ENCODE measurements at regions not wholly inside any gene's neighbourhood (a gene's known extent, or its start where the extent isn't known, plus 50 kb on each side); places are given as distances from the start of the nearest gene placed in this dataset.

DNA sequence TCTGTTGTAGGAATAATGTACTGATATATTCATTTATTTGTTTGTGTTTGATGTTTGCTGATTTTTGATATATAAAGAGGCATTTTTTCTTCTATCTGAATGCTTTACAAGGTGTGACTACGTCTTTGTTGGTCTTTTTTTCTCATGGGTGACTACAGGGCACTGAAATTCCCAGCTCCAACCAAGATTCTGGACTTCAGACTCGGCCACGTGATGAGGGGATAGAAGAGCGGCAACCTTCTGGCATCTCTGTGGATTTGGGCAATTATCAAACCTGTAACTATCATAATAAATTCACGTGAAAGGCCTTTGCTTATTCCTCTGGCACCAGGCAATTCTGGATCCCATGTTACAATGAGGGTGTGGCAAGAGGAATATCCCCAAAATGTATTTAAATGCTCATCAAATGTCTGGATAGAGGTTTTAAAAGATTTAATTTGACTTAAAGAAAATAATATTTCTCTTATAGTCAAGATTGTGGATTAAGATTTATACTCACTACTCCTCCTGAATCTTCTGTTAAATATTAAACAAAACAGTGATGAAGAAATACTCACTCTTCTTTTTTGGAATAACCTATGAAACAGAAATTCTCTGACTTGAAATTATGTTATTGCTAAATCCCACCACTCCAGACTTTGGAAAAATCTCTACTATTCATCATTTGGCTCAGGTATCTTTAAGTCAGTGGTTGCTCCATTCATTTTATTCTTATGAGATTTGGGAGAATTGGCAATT is 276.3 kb downstream of the GPR37 start:
- no peak for DNase-seq

DNA sequence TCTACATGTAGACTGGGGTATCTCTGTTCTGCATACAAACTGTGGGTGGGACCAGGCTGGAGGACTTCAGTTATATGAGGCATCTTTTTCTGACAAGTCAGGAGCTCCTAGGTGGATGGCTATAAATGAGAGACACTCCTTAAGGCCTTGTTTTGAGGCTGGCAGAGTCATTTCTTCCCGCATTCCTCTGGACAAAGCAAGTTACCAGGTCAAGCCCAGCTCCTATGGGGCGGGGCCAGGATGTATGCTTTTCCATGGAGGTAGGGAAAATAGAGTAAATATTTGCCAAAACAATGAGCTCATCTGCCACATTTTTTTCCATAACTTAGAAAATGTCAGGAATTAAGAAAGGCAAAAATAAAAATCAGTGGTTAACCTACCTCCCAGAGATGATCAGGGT is 283.4 kb downstream of the GPR37 start:
- no peak for DNase-seq

DNA sequence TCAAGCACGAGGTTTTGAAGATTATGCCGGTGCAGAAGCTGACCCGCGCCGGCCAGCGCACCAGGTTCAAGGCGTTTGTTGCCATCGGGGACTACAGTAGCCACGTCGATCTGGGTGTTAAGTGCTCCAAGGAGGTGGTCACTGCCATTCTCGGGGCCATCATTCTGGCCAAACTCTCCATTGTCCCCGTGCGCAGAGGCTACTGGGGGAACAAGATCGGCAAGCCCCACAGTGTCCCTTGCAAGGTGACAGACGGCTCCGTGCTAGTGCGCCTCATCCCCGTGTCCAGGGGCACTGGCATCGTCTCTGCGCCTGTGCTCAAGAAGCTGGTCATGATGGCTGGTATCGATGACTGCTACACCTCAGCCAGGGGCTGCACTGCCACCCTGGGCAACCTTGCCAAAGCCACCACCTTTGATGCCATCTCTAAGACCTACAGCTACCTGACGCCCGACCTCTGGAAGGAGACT is 284.7 kb downstream of the GPR37 start:
- DNase-seq, result no peak

DNA sequence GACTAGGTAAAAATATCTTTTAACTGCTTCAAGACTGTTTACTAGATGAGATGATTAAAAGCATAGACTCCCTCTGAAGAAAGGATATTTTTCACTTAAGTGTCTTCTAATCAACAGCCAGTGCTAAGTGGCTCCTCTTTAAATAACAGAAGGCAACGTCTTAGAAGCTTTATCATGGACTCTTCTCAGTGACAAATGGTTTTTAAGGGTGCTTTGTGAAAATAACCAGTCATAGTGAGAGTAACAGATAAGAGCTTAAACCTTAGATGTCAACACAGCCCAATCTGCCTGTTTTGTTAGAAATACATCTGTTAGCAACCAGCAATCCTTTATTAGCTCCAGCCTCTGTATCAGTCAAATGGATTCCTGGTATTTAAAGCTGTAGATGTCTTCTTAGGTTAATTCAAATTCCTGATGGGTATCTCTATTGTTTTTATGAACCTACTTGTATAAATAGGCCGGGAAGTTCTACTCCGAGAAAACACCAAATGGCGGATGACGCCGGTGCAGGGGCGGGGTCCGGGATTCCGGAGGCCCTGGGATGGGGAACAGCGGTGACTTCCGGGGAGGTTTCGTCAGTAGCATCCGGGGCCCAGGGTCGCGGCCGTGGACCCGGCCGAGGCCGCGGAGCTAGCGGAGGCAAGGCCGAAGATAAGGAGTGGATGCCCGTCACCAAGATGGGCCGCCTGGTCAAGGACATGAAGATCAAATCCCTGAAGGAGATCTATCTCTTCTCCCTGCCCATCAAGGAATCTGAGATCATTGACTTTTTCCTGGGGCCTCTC is 285.4 kb downstream of the GPR37 start:
- DNase-seq, result no peak

DNA sequence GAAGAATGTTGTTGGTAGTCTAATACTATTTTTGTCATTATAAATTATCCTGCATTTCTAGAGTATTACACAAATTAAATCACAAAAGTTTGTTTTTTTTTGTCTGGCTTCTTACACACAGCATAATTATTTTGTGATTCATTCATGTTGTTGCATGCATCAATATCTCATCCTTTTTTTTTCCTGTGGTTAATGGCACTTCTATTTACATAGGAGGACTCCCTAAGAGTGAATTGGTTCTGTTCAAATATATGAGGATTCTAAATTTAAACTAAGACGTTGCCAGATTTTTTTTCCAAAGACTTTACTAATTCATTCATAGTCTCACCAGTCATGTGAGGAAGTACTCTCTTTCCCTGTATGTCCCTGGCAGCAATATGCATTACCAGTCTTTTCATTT is 303.3 kb downstream of the GPR37 start:
- DNase-seq, result no peak

DNA sequence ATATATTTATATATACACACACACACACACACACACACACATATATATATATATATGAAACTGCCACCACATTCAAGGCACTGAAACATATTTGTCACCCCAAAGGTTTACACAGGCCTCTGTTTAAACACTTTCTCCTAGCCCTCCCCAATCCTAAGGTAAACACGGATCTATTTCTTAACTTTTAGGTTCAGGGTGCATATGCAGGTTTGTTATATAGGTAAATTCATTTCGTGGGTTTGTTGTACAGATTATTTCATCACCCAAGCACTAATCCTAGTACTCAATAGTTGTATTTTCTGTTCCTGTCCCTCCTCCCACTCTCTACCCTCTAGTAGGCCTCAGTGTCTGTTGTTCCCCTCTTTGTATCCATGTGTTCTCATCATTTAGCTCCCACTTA is 305.0 kb downstream of the GPR37 start:
- no peak for DNase-seq

DNA sequence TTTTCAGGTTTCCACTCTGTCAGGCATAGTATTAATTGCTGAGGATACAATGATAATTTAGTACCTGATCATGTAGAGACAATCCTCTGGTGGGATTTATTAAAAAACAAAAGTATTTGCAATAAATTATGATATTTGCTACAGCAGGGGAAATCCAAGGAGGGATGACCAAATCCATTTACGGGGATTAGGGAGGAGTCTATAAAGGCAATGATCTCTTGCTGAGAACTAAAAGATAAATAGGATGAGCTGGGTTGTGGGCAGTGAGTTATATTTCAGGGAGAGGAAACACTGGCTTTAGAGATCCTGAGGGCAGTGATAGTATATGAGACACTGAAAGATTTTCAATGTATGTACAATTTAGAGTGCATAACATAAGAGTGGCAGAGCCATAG is 305.5 kb downstream of the GPR37 start:
- DNase-seq, result no peak

DNA sequence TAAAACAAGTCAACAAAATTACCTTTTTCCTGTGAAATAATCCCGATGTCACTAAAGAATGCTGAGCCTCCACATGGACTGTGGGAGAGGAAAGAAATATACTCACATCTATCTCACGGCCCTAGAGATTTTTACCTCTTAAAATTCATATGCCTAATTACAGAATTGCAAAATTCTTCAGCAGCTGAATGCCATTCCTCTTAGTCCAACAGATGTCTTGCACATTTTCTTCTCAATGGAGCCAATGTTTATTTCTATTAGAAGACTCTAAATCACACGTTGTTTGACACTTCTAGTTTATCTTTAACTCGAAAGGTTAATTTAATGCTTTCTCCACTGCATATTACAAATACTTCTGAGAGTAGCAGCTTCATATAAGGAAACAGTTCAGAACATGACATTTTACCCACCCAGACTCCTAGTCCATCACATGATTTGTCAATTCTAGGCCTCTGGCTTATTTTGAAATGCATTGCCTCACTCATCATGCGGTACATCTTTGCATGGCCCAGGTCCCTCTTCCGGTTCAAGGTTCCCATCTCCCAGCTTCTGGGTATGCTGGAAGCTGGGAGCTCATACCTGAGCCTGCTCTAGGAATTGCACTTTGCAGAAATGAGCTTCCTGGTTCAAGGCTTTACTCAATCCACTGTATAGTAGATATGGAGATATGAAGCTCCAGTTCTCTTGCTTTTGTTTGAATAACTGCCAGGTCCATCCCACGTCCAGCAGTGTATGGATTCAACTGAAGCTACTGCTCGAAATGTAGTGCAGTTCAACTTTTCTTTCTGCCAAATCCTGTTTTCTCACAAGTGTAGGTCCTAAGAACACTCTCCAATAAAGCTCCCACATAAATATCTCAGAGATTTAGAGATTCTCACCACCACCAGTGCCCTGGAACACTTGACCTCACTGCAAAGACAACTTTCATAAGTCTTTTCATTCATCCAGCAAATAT is 306.2 kb downstream of the GPR37 start:
- no peak for DNase-seq

DNA sequence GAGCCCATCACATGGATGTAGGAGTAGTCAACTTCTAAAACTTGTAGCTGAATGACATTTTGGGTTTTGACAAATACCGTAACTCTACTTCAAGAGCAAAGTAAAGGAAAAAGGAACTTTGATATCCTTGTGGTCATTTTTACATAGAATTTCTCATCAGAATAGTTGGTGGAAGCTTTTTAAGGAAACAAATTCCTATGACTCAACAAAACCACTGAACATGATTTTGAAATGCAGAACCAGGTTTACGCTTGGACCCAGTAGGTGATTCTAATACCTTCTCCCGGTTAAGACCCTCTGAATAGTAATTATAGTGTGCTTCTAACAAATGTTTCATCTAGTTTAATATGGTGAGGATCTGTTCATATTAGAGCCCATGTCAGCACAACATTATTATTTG is 307.8 kb downstream of the GPR37 start:
- DNase-seq, result peak in 1 of 4 experiments; percentile 1

DNA sequence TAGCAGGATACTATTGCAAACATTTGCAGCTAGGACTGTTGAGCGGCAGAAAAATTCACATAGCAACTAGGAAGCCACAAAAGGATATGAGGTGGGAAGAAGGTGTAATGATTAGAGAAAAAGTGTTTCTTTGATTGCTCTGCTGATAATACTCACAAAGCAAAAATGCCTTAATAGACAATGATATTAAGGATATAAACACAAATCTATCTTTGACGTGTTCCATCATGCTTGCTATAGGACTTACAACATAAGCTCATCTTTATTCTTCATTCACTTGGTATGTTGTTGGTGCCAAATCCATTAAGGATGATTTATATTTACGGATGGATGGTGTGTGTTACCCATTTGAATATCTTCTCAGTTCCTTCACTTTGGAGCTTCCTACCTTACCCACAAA is 309.3 kb downstream of the GPR37 start:
- no peak for DNase-seq

DNA sequence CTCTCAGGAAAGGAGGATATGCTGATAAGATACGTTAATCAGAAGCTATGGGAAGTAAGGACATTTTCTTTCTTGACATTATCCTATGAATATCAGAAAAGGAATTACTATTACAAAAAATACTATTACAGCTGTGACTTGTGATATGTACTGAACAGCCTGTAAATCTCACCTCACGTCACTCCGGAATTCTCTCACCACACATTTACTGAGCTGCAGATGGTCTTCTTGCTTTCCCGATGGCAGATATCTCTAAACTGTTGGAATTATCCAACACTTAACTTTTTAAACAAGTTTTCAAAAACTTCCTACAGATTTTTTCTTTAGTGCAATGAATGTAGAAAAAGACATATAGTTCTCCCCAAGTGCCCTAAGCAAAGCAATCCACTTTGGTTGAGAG is 313.4 kb downstream of the GPR37 start:
- DNase-seq, result no peak

DNA sequence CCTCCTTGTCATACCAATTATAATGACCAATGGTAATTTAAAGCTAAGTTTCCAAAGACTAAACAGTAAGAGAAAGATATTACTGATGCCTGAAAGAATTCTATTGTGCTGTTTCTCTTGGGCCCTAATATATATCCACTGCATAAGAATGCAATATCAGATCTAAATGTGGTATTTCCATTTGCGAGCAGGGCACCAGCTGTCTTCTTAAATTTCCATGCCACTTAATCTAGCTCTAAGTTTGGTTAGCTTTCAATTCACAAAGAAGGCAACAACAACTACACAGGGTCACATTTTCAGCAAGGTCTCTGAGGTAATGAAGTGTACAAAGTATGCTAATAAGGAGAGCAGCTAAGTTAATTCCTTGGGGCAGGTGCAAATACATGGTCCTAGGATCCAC is 315.7 kb downstream of the GPR37 start:
- no peak for DNase-seq

DNA sequence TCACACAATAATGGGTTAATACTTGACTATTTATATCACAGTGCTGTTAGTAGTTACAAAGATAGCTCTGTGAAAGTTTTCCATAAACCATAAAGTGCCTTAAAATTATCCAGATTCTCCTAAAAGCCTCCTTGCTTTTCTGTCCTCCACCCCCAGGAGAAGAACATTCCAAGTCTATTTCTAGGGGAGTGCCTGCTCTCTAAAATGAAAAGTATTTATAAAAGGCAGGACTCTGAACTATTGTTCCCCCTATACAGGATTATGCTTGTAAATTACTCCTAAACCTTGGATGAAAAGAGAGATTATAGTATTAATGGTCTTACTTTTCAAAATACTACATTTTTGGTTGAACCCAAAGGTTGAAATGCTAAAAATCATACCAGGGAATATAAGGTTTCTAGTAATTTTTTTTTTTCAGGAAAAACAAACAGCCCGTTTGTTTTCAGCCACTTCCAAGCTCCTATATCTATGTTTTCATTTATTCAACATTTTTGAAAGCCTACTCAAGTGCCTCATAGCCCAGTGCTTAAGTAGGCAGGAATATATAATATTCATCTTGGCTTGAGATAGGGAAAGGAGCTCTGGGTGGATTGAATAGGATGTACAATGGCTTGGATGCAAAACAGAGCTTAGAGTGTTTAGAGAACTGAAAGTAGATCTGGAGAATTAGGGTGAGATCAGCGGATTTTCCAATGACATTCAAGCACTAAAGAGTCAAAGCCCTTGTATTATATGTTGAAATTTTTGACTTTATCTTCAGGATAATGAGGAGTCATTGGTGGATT is 320.7 kb downstream of the GPR37 start:
- DNase-seq, result no peak

DNA sequence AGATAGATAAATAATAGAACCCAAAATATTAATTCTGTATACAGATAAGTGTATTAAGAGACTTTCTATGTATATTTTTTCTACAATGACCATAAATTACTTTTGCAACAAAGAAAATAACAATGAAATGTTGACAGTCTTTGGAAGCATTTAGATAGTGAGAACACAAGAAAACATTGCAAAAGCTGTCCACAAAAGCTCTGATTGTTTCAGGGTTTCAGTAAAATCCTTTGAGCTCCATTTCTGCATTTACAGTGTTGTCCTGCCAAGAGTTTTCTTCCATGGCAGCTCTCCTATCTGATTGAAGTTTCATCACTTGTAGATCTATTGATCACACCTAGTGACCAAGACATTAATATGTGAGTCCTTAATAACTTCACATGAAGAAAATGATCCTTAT is 321.8 kb downstream of the GPR37 start:
- no peak for DNase-seq

DNA sequence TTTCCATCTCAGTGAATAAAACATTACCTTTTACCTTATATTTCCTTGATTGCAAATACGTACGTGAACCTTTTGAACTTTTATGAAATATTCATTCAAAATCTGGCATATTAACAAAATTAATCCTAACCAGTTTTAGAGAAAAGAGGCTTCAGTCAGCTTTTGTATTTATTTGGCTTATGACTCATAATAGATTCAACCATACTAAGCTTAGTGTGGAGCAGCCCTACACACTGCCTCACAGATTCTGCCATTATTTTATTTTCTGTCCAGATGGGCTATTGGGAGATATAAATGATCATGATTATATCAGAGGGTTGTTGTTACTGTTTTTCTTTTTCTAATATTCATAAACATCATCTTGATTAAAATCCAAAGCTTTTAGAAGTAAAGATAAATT is 325.5 kb downstream of the GPR37 start:
- no peak for DNase-seq

DNA sequence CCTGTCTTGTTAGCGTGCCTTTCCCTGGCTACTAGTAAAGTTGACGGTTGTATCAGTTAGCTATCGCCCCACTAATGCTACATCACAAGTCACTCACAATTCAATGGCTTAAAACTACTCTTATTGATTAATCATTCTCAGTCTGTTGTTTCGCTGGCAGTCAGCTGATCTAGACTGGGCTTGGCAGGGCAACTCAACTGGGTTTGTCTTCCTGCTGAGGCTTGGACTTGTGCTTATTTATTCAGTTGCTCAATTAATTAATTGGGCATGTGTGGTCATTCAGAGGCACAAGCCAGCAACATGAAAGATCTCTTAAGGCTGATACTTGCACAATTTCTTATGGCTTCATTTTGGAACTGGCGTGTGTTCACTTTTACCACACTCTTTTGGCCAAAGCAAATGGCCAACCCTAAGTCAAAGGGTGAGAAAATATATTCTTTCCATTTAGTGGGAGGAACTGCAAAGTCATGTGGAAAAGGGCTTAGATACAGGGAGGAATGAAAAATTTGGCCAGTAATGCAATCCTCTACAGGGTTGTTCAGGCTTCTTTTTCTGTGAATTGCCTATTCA is 333.5 kb downstream of the GPR37 start:
- DNase-seq, result no peak

DNA sequence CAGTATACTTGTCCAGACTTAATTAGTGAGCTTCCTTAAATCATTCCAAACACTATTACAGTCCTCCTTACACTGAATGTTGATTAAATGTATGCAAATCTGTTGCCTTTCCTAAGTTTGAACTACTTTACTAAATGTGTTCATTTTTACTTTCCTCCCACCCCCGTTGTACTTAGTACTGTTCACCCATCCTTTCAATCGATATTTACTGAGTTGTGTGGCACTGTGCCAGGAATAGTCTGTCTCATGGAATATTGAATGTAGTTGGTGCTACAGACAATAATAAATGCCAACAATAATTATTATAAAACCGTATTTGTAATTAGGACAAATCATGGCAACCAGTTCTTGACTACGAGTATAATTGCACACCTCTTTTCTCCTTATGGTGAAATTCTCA is 335.7 kb downstream of the GPR37 start:
- no peak for DNase-seq

DNA sequence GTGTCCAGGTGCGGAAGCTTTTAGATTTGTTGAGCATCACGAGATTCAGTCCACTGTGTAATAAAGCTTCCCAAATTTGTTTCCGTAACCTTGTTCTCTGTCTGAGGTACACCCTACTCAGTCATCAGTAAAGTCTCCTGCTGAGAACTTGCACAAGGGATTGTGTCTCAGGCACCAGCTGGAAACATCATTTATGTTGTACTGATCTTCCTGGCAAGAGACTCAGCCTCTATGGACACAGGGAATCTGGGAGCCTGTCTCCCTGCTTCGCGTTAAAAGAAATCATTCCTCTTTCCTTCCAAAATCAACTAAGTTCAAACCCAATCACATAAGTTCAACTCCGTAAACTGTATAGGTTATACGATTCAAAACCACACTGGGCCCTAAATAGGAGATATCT is 336.8 kb downstream of the GPR37 start:
- DNase-seq, result no peak

DNA sequence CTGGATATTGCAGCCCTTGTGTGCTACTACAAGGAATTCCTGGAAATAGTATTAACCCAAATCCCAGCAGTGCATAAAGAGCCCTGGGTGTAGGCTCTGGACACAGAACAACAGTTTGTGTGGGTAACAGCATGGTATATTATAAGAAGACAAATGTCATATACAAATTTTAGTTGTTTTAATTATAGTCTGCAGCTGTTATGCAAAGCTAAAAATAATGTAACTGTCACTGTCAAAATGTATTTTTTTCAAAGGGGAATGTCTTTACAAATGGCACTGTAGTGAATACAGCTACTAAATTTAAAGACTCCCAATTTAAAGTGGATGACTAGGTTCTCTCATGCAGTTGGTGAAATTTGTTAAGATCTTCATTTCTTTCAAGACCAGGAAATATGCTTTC is 339.0 kb downstream of the GPR37 start:
- no peak for DNase-seq

DNA sequence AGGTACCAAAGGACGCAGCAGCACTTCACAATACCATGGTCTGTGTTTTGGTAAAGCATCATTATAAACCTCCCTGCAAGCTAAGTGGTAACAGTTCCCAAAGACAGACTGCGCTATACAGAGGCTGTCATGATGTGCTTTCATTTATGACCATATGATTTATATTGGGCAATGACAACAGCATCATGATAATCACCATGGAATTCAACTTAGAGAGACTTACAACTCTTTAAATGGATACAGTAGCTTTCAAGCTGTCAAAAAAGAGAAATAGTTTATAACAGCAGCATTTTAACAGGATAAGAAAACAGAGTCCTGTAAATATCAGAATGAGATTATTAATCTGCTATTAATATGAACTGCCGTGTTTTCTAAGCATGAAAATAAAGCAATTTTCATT is 341.7 kb downstream of the GPR37 start:
- DNase-seq, result no peak

DNA sequence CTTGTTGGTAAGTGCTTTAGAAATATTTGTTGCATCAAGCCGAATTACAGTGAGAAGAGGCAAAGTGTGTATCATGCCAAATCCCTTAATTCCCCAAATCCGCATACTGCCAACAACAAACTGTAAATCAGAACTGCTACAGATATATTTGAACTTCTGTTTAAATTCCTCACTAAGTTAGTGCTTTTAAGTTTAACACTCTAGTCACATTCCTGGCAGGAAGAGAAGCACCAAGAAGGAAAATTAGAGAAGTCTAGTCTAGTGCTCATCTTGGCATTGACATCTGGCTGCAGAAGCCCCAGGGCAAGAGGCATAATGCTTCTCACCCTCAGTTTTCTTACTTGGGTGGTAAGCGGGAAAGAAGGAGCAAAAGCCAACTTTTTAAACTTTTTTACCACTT is 343.5 kb downstream of the GPR37 start:
- DNase-seq, result no peak

DNA sequence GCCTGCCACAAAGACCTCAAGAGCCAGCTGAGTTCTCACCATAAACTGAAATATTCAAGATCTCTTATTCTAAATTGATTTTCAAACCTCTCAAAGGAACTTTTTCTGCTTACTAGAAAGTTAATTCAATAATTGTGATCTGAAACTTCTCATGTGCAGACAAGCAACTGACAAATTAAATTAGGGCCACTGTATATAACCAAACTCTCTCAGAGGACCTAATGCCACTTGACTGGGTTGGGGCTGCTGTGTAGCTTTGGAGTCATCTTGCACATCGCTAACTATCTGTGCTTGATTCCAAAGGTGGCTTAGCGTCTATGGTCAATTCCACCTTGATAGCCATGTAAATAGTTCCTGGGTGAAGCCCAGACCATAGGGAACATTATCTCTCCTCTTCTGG is 345.2 kb downstream of the GPR37 start:
- no peak for DNase-seq

Measured in suppressor macrophage (primary cell).